Duodenal mucosa (tissue), 2 donors: ENCODE measurements at regions not wholly inside any gene's neighbourhood (a gene's known extent, or its start where the extent isn't known, plus 50 kb on each side); places are given as distances from the start of the nearest gene placed in this dataset.

Source experiments
- H3K27ac ChIP-seq: one replicate; pipeline ENCODE4 v1.7.0; 2013; ENCODE audit warnings: low read depth, low read length
- H3K27me3 ChIP-seq, 2 donors: one replicate each; pipeline ENCODE4 v1.7.0; 2013; ENCODE audit warnings: low read length in 2 of 2, control low read depth in 1 of 2; ENCODE audit not compliant: insufficient read depth in 2 of 2, control insufficient read depth in 1 of 2
- H3K36me3 ChIP-seq, 2 donors: one replicate each; pipeline ENCODE4 v1.7.0; 2013; ENCODE audit warnings: low read length in 2 of 2, control low read depth in 1 of 2; ENCODE audit not compliant: insufficient read depth in 2 of 2, control insufficient read depth in 1 of 2
- H3K4me1 ChIP-seq, 2 donors: one replicate each; pipeline ENCODE4 v1.7.0; 2013; ENCODE audit warnings: low read length in 2 of 2, control low read depth in 1 of 2; ENCODE audit not compliant: insufficient read depth in 2 of 2, control insufficient read depth in 1 of 2
- H3K4me3 ChIP-seq, 2 donors: one replicate each; pipeline ENCODE4 v1.7.0; 2013; ENCODE audit warnings: low read length in 2 of 2, low read depth in 1 of 2
- H3K9ac ChIP-seq, 2 donors: one replicate each; pipeline ENCODE4 v1.7.0; 2013; ENCODE audit warnings: low read length in 2 of 2, low read depth in 1 of 2
- H3K9me3 ChIP-seq, 2 donors: one replicate each; pipeline ENCODE4 v1.7.0; 2013; ENCODE audit warnings: low read length in 2 of 2, control low read depth in 1 of 2; ENCODE audit not compliant: control insufficient read depth in 1 of 2

GRCh38 chr14:101174522-101174838 lies 271.0 kb upstream of the RTL1 start:
- Histone ChIP-seq H3K9me3 (peaks cover 0 to 4% of the 10 kb centered on the region in 2 donors), H3K4me3 (no peak overlapping the region), H3K9ac (no peak overlapping the region), H3K36me3 (no peaks in the 10 kb centered on the region), H3K4me1 (no peaks in the 10 kb centered on the region), H3K27me3 (no peaks in the 10 kb centered on the region), H3K27ac (no peak overlapping the region)

DNA sequence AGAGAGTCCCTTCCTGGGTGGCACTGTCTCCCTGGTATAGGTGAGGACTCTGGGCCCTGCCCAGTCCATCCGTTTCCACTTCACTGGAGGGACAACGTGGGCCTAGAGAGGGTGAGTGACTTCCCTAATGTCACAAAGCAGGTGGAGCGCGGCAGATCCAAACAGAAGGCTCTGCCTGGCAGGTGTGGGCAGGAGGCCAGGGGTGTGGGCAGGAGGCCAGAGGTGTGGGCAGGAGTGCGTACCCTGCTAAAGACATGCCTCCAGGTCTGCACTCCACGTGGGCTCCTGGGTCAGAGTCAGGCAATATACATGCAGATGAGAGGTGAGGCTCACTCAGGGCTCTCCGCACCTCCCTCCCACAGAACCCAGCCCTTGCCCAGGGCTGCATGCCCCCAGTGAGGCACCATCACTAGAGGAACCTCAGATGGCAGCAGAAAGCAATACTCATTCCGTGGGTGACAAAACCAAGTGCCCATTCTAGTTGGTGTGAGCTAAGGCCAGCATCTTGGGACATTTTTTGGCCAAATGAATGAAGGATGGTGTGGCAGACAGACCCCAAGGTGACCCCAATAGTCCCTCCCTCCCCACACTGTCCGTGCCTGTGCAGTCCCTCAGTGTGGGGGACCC lies 271.6 kb upstream of the RTL1 start:
- no peak overlapping the region for H3K9ac ChIP-seq

DNA sequence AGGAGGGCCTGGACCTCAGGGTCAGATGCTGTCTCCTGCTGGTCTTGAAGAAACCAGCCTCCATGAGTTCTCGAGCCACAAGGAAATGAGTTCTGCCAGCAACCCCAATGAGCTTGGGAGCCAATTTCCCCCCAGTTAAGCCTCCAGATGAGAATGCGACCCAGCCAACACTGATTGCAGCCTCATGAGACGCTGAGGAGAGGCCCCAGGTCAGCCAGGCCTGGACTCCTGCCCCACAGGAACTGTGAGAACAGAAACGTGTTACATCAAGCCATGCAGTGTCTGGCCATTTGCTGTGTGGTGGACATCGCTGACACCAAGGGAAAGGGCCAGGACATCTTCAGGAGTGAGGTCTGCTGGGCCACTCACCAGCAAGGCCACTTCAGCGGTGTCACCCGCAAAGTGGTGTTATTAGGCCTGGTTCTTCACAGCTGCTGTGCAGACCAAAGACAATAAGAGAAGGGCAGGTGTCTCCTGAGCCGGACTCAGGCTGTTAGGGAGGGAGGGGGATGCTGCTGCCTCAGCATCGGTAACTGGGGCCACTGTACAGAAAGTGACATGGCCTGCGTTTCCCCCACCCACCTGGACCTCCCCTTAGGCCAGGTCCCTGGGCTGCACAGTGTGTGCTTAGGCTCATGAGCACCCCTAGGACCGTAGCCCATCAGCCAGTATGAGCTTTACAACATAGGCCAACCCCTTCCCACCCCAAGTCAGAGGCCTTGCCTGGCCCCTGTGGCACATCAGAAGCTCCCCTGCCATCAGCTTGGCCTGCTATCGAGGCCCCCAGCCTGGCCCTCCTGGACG lies 272.4 kb upstream of the RTL1 start:
- no peak overlapping the region for H3K27ac ChIP-seq
- no peak overlapping the region for H3K4me3 ChIP-seq
- H3K9ac ChIP-seq: no peak overlapping the region
- peaks cover 0 to 4% of the 10 kb centered on the region in 2 donors for H3K9me3 ChIP-seq
- no peaks in the 10 kb centered on the region for H3K4me1 ChIP-seq
- no peaks in the 10 kb centered on the region for H3K36me3 ChIP-seq
- no peaks in the 10 kb centered on the region for H3K27me3 ChIP-seq

More for the DNA sequence above, 271.6 kb upstream of the RTL1 start:
- Histone ChIP-seq H3K4me1 (no peaks in the 10 kb centered on the region), H3K36me3 (no peaks in the 10 kb centered on the region), H3K9me3 (peaks cover 0 to 4% of the 10 kb centered on the region in 2 donors), H3K27ac (no peak overlapping the region), H3K4me3 (no peak overlapping the region), H3K27me3 (no peaks in the 10 kb centered on the region)

- Histone ChIP-seq H3K9me3 (peaks cover 0 to 4% of the 10 kb centered on the region in 2 donors), H3K27me3 (no peaks in the 10 kb centered on the region), H3K4me3 (no peak overlapping the region), H3K9ac (no peak overlapping the region), H3K36me3 (no peaks in the 10 kb centered on the region), H3K4me1 (no peaks in the 10 kb centered on the region), H3K27ac (no peak overlapping the region)
These were observed 273.1 kb upstream of the RTL1 start for GRCh38 chr14:101176535-101177205.

DNA sequence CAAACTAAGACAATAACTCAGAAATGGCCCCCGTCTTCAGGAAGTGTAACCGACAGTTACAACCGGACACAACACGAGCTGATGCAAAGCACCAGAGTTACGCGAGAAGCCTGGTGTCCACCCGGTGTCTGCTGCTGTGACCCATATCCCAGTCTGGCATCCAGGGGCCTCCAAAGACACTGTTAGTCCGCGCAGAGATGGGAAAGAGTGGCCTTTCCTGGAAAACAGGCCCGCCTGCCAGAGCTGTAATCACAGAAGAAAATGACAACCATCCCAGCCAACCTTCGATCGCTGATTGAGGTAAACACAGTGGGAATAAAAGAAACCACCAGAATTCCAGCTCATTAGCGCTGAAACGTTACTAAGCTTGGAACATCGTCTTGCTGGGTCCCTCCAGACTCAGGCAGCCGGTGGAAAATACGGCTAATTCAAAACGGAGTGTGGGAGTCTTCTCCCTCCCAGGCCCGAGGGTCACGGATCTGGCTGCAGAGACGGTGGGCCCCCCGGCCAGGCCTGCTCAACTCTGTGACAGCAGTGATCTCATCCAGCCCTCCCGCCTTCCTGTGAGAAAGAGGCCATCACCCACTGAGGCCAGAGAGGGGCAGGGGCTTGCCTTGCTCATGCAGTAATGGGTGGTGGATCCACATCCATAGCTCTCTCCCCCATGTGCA lies 273.9 kb upstream of the RTL1 start:
- H3K36me3 ChIP-seq: no peaks in the 10 kb centered on the region
- H3K4me1 ChIP-seq: no peaks in the 10 kb centered on the region
- no peak overlapping the region for H3K4me3 ChIP-seq
- H3K27me3 ChIP-seq: no peaks in the 10 kb centered on the region
- no peak overlapping the region for H3K27ac ChIP-seq
- peaks cover 0 to 4% of the 10 kb centered on the region in 2 donors for H3K9me3 ChIP-seq
- no peak overlapping the region for H3K9ac ChIP-seq

GRCh38 chr14:101178184-101179072 lies 274.9 kb upstream of the RTL1 start:
- no peaks in the 10 kb centered on the region for H3K36me3 ChIP-seq
- no peaks in the 10 kb centered on the region for H3K4me1 ChIP-seq

GRCh38 chr14:101179691-101180211 lies 276.2 kb upstream of the RTL1 start:
- Histone ChIP-seq H3K27me3 (no peaks in the 10 kb centered on the region), H3K27ac (no peak overlapping the region), H3K4me3 (no peak overlapping the region), H3K4me1 (no peaks in the 10 kb centered on the region), H3K9me3 (no peaks in the 10 kb centered on the region), H3K9ac (no peak overlapping the region), H3K36me3 (no peaks in the 10 kb centered on the region)

More at GRCh38 chr14:101178184-101179072, 274.9 kb upstream of the RTL1 start:
- H3K4me3 ChIP-seq: no peak overlapping the region
- H3K9me3 ChIP-seq: peaks cover 0 to 1% of the 10 kb centered on the region in 2 donors
- no peak overlapping the region for H3K9ac ChIP-seq
- no peaks in the 10 kb centered on the region for H3K27me3 ChIP-seq
- no peak overlapping the region for H3K27ac ChIP-seq

GRCh38 chr14:101181446-101182313 lies 278.2 kb upstream of the RTL1 start:
- H3K4me1 ChIP-seq: no peaks in the 10 kb centered on the region
- H3K27me3 ChIP-seq: no peaks in the 10 kb centered on the region
- no peak overlapping the region for H3K9ac ChIP-seq
- no peaks in the 10 kb centered on the region for H3K9me3 ChIP-seq
- no peaks in the 10 kb centered on the region for H3K36me3 ChIP-seq
- H3K4me3 ChIP-seq: no peak overlapping the region
- no peak overlapping the region for H3K27ac ChIP-seq

GRCh38 chr14:101182476-101182875 lies 279.0 kb upstream of the RTL1 start:
- H3K27ac ChIP-seq: no peak overlapping the region
- H3K4me3 ChIP-seq: no peak overlapping the region
- no peaks in the 10 kb centered on the region for H3K27me3 ChIP-seq
- H3K9me3 ChIP-seq: no peaks in the 10 kb centered on the region
- H3K9ac ChIP-seq: no peak overlapping the region
- no peaks in the 10 kb centered on the region for H3K36me3 ChIP-seq
- no peaks in the 10 kb centered on the region for H3K4me1 ChIP-seq
